Kidney glomerular epithelial cell (primary cell): ENCODE measurements at regions not wholly inside any gene's neighbourhood (a gene's known extent, or its start where the extent isn't known, plus 50 kb on each side); places are given as distances from the start of the nearest gene placed in this dataset.
"Not testable (repeated sequence)": the region's sequence is repeated elsewhere in the genome, so short reads cannot be mapped to it uniquely, and the experiment has no call there.

Experiments used
- DNase-seq: peaks from one replicate; lab custom pipeline; 2025; lab: John Stamatoyannopoulos, UW

GRCh38 chr7:69052-69451 is 123.3 kb upstream of the FAM20C start:
- DNase-seq: not testable (repeated sequence)

GRCh38 chr7:69499-70123 is 122.8 kb upstream of the FAM20C start:
- DNase-seq: not testable (repeated sequence)

GRCh38 chr7:70207-70606 is 122.2 kb upstream of the FAM20C start:
- DNase-seq: not testable (repeated sequence)

GRCh38 chr7:70989-71388 is 121.4 kb upstream of the FAM20C start:
- not testable (repeated sequence) for DNase-seq

GRCh38 chr7:72266-73057 is 119.9 kb upstream of the FAM20C start:
- not testable (repeated sequence) for DNase-seq

GRCh38 chr7:73058-73331 is 119.4 kb upstream of the FAM20C start:
- DNase-seq: not testable (repeated sequence)

- not testable (repeated sequence) for DNase-seq
Observed at GRCh38 chr7:74008-74540, 118.3 kb upstream of the FAM20C start.

GRCh38 chr7:75511-75910 is 116.9 kb upstream of the FAM20C start:
- DNase-seq: not testable (repeated sequence)

- DNase-seq: not testable (repeated sequence)
Observed at GRCh38 chr7:76202-76601, 116.2 kb upstream of the FAM20C start.

- DNase-seq: not testable (repeated sequence)
Observed at GRCh38 chr7:76829-77395, 115.5 kb upstream of the FAM20C start.

GRCh38 chr7:78862-79261 is 113.5 kb upstream of the FAM20C start:
- not testable (repeated sequence) for DNase-seq

- DNase-seq: not testable (repeated sequence)
Observed at GRCh38 chr7:79400-80055, 112.8 kb upstream of the FAM20C start.

GRCh38 chr7:80259-81067 is 111.9 kb upstream of the FAM20C start:
- DNase-seq: no peak

- DNase-seq: no peak
Observed at GRCh38 chr7:81068-81925, 111.1 kb upstream of the FAM20C start.

- DNase-seq: no peak
Observed at GRCh38 chr7:81926-82756, 110.2 kb upstream of the FAM20C start.

- no peak for DNase-seq
Observed at GRCh38 chr7:82757-83155, 109.6 kb upstream of the FAM20C start.

- DNase-seq: no peak
Observed at GRCh38 chr7:83441-83840, 108.9 kb upstream of the FAM20C start.

- no peak for DNase-seq
Observed at GRCh38 chr7:83861-84632, 108.3 kb upstream of the FAM20C start.

- DNase-seq: no peak
Observed at GRCh38 chr7:84633-85020, 107.7 kb upstream of the FAM20C start.
